ENCODE measurements at regions not wholly inside any gene's neighbourhood (a gene's known extent, or its start where the extent isn't known, plus 50 kb on each side); places are given as distances from the start of the nearest gene placed in this dataset.

DNA sequence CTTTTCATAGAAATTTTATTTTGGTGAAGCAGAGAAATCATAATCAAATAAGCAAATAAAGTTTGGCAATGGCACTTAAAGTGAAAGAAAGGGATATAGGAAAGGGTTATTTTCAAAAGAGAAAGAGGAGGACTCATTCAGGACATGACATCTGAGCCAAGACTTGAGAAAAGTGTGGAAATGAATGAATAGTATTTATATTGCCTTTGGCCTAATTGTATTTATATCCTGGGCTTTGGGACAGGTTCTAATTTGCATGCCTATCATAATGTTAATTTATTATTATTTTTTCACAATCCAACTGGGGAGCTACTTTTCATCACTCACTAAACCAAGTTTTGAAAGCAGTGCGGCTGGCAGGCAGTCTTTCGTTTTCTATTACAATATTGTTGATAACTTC lies 376.8 kb downstream of the HGF start (continued):
- no peak for TF ChIP-seq NFIC (IDR thresholded peaks at IDR 0.05; ENCODE audit: low read length)
- no peak for TF ChIP-seq PPARG (CRISPR knock-in tag; conservative IDR thresholded peaks at IDR 0.05)
- TF ChIP-seq KLF11 (CRISPR knock-in tag; IDR thresholded peaks at IDR 0.05): no peak
- no peak for TF ChIP-seq ZNF747 (CRISPR knock-in tag; IDR thresholded peaks at IDR 0.05; ENCODE audit: borderline replicate concordance)
- no peak for TF ChIP-seq SRF (IDR thresholded peaks at IDR 0.05; ENCODE audit: low read depth, low read length)
- TF ChIP-seq KMT2A (CRISPR knock-in tag; IDR thresholded peaks at IDR 0.05): no peak

GRCh38 chr7:81385370-81385769 lies 384.5 kb downstream of the HGF start:
- ATAC-seq: no peak
- no peak for TF ChIP-seq PAF1 (CRISPR knock-in tag; IDR thresholded peaks at IDR 0.05)
- no peak for TF ChIP-seq GRHL1 (CRISPR knock-in tag; conservative IDR thresholded peaks at IDR 0.05)
- no peak for TF ChIP-seq FOXP4 (CRISPR knock-in tag; IDR thresholded peaks at IDR 0.05)
- TF ChIP-seq, protein P1, sequence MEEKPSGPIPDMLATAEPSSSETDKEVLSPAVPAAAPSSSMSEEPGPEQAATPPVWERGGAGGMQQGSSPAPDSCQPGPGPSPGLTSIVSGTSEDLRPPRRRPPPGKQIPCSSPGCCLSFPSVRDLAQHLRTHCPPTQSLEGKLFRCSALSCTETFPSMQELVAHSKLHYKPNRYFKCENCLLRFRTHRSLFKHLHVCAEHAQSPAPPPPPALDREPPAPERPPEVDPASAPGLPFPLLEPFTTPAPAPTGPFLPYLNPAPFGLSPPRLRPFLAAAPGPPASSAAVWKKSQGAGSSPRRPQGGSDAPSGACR (CRISPR knock-in tag; IDR thresholded peaks at IDR 0.05): no peak
- TF ChIP-seq NCOA1 (CRISPR knock-in tag; IDR thresholded peaks at IDR 0.05): no peak
- TF ChIP-seq KDM5B (CRISPR knock-in tag; IDR thresholded peaks at IDR 0.05; ENCODE audit: borderline replicate concordance): no peak
- TF ChIP-seq CEBPB (IDR thresholded peaks at IDR 0.05; ENCODE audit: borderline replicate concordance, low read depth, low read length): no peak
- TF ChIP-seq ZMAT3 (CRISPR knock-in tag; conservative IDR thresholded peaks at IDR 0.05): no peak
- TF ChIP-seq EZH2 (conservative IDR thresholded peaks at IDR 0.05; ENCODE audit: low read depth, low read length): no peak
- TF ChIP-seq THAP8 (CRISPR knock-in tag; IDR thresholded peaks at IDR 0.05; ENCODE audit: borderline replicate concordance): no peak
- no peak for TF ChIP-seq AKAP8 (CRISPR knock-in tag; IDR thresholded peaks at IDR 0.05)
- TF ChIP-seq, protein P2, sequence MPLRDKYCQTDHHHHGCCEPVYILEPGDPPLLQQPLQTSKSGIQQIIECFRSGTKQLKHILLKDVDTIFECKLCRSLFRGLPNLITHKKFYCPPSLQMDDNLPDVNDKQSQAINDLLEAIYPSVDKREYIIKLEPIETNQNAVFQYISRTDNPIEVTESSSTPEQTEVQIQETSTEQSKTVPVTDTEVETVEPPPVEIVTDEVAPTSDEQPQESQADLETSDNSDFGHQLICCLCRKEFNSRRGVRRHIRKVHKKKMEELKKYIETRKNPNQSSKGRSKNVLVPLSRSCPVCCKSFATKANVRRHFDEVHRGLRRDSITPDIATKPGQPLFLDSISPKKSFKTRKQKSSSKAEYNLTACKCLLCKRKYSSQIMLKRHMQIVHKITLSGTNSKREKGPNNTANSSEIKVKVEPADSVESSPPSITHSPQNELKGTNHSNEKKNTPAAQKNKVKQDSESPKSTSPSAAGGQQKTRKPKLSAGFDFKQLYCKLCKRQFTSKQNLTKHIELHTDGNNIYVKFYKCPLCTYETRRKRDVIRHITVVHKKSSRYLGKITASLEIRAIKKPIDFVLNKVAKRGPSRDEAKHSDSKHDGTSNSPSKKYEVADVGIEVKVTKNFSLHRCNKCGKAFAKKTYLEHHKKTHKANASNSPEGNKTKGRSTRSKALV (CRISPR knock-in tag; IDR thresholded peaks at IDR 0.05): no peak
- no peak for TF ChIP-seq PRPF4 (IDR thresholded peaks at IDR 0.05; ENCODE audit: low read depth, low read length, poor library complexity, severe bottlenecking)

More at GRCh38 chr7:81385370-81385769, 384.5 kb downstream of the HGF start:
- Histone ChIP-seq H2AFZ (ENCODE audit: low read length) (no peak overlapping the region), H3K27ac (ENCODE audit: extremely low read length, insufficient read depth, low read length) (no peak overlapping the region), H3K4me2 (ENCODE audit: low read depth, low read length) (no peak overlapping the region), H3K27me3 (ENCODE audit: control insufficient read depth in 1 of 2, insufficient read depth in 2 of 2, low read length in 2 of 2) (no peaks in the 10 kb centered on the region), H3K4me1 (ENCODE audit: insufficient read depth, low read length) (no peaks in the 10 kb centered on the region), H3K36me3 (replicated peaks in 1 of 2; ENCODE audit: control insufficient read depth in 1 of 2, insufficient read depth in 2 of 2, low read length in 2 of 2) (no peaks in the 10 kb centered on the region), H3K9me3 (ENCODE audit: low read length) (no peaks in the 10 kb centered on the region), H3K79me2 (ENCODE audit: insufficient read depth, low read length) (no peaks in the 10 kb centered on the region), H4K20me1 (ENCODE audit: insufficient read depth, low read length) (no peaks in the 10 kb centered on the region), H3K4me3 (replicated peaks in 1 of 3; ENCODE audit: insufficient read depth in 1 of 3, low read depth in 2 of 3, low read length in 3 of 3) (no peak overlapping the region), H3K9ac (ENCODE audit: insufficient read depth, low read depth, low read length) (no peak overlapping the region)
- CTCF ChIA-PET (ENCODE audit: low intra/inter-chr PET ratio, low total read pairs): no interaction called here
- no TSS peak for BruUV-seq (replicated peaks)
- POLR2A ChIA-PET: no interaction called here
- intact Hi-C loops (cut with micrococcal nuclease; ENCODE audit: unreplicated experiment): no loop called here
- WGBS (ENCODE audit: low lambda C conversion rate): 3% methylated on average over 1 of the region's 1 CpG
- FAIRE-seq: no peak
- no peak for DNase-seq (ENCODE audit: low spot score)
- in situ Hi-C loops (cut with HindIII; ENCODE audit: extremely low pct_ligation_motif_present, low pct_unique_long_range_greater_than_20kb): no loop called here

Measured in HepG2 (cell line).